NCI-H82 treated with DMSO at 0.1 percent for 48 hours (cell line): ENCODE measurements at regions not wholly inside any gene's neighbourhood (a gene's known extent, or its start where the extent isn't known, plus 50 kb on each side); places are given as distances from the start of the nearest gene placed in this dataset.

ENCODE experiments used
- DNase-seq: peaks from one replicate; lab custom pipeline; 2025; ENCODE audit not compliant: unreplicated experiment; lab: John Stamatoyannopoulos, UW

GRCh38 chr6:151699719-151700118 lies 107.8 kb upstream of the ESR1 start:
- no peak for DNase-seq

- no peak for DNase-seq
Measured at GRCh38 chr6:151701911-151702562, 105.4 kb upstream of the ESR1 start.

GRCh38 chr6:151702851-151703658 lies 104.4 kb upstream of the ESR1 start:
- DNase-seq = no peak

GRCh38 chr6:151704383-151704782 lies 103.1 kb upstream of the ESR1 start:
- no peak for DNase-seq

GRCh38 chr6:151705993-151706733 lies 101.3 kb upstream of the ESR1 start:
- DNase-seq = no peak

- no peak for DNase-seq
Measured at GRCh38 chr6:151709329-151709728, 98.2 kb upstream of the ESR1 start.

GRCh38 chr6:151716526-151716932 lies 91.0 kb upstream of the ESR1 start:
- no peak for DNase-seq

GRCh38 chr6:151719070-151719469 lies 88.4 kb upstream of the ESR1 start:
- DNase-seq = no peak

GRCh38 chr6:151721146-151721545 lies 86.3 kb upstream of the ESR1 start:
- DNase-seq = no peak

- DNase-seq = peak; percentile 99
Measured at GRCh38 chr6:151721671-151722070, 85.8 kb upstream of the ESR1 start.

GRCh38 chr6:151722342-151722741 lies 85.1 kb upstream of the ESR1 start:
- DNase-seq = peak; percentile 82

GRCh38 chr6:151723152-151723551 lies 84.3 kb upstream of the ESR1 start:
- DNase-seq = no peak

GRCh38 chr6:151729829-151730495 lies 77.5 kb upstream of the ESR1 start:
- DNase-seq = no peak

- no peak for DNase-seq
Measured at GRCh38 chr6:151730496-151730870, 77.0 kb upstream of the ESR1 start.

GRCh38 chr6:151731313-151731712 lies 76.2 kb upstream of the ESR1 start:
- DNase-seq = no peak

GRCh38 chr6:151733680-151734320 lies 73.7 kb upstream of the ESR1 start:
- DNase-seq = no peak

GRCh38 chr6:151738267-151738666 lies 69.2 kb upstream of the ESR1 start:
- no peak for DNase-seq

- no peak for DNase-seq
Measured at GRCh38 chr6:151738960-151739359, 68.5 kb upstream of the ESR1 start.

GRCh38 chr6:151740820-151741219 lies 66.7 kb upstream of the ESR1 start:
- DNase-seq = no peak

GRCh38 chr6:151747896-151748295 lies 59.6 kb upstream of the ESR1 start:
- DNase-seq = no peak

- DNase-seq = no peak
Measured at GRCh38 chr6:151749341-151749740, 58.1 kb upstream of the ESR1 start.
